KMS-11 (cell line): ENCODE measurements at regions not wholly inside any gene's neighbourhood (a gene's known extent, or its start where the extent isn't known, plus 50 kb on each side); places are given as distances from the start of the nearest gene placed in this dataset.

ENCODE experiments used
- H2AFZ ChIP-seq: fragments of 200-600 bp; sonication (generic); 2 replicates; pipeline ENCODE4 v1.6.1; 2016; ENCODE audit warnings: antibody characterized with exemption, mixed run types, low read depth
- H3K27ac ChIP-seq: fragments of 200-600 bp; sonication (generic); 2 replicates; pipeline ENCODE4 v1.6.1; 2016; ENCODE audit warnings: mild to moderate bottlenecking, mixed run types
- H3K27me3 ChIP-seq: fragments of 200-600 bp; sonication (generic); 2 replicates; pipeline ENCODE4 v1.6.1; 2017; ENCODE audit warnings: mild to moderate bottlenecking, low read depth, mixed run types, moderate library complexity; ENCODE audit not compliant: insufficient read depth
- H3K36me3 ChIP-seq: fragments of 200-600 bp; sonication (generic); 2 replicates; pipeline ENCODE4 v1.6.1; 2017; ENCODE audit warnings: mild to moderate bottlenecking, mixed run types; ENCODE audit not compliant: insufficient read depth
- H3K4me1 ChIP-seq: fragments of 200-600 bp; sonication (generic); 2 replicates; pipeline ENCODE4 v1.6.1; 2016; ENCODE audit warnings: mild to moderate bottlenecking, low read depth, mixed run types; ENCODE audit not compliant: poor library complexity, severe bottlenecking
- H3K4me2 ChIP-seq: fragments of 200-600 bp; sonication (generic); 2 replicates; pipeline ENCODE4 v1.7.0; 2016; ENCODE audit warnings: mild to moderate bottlenecking, mixed run types
- H3K4me3 ChIP-seq: fragments of 200-600 bp; sonication (generic); IDR thresholded peaks from 2 replicates; pipeline ENCODE4 v1.6.1; 2017; ENCODE audit warnings: low read depth, low read length, mixed read lengths; ENCODE audit not compliant: insufficient read depth
- H3K79me2 ChIP-seq: fragments of 200-600 bp; sonication (generic); 2 replicates; pipeline ENCODE4 v1.6.1; 2016; ENCODE audit warnings: low read depth, mixed run types; ENCODE audit not compliant: insufficient read depth
- H3K9ac ChIP-seq: fragments of 200-600 bp; sonication (generic); 2 replicates; pipeline ENCODE4 v1.6.1; 2016; ENCODE audit warnings: mild to moderate bottlenecking, mixed run types
- H4K20me1 ChIP-seq: fragments of 200-600 bp; sonication (generic); 2 replicates; pipeline ENCODE4 v1.6.1; 2016; ENCODE audit warnings: mild to moderate bottlenecking, mixed run types; ENCODE audit not compliant: insufficient read depth
- CTCF ChIP-seq: fragments of 200-600 bp; sonication (generic); conservative IDR thresholded peaks from 2 replicates; pipeline ENCODE4 v1.6.1; 2017; ENCODE audit warnings: low read depth, mild to moderate bottlenecking, antibody characterized with exemption, low read length, moderate library complexity, mixed read lengths

- no peak overlapping the region for H3K9ac ChIP-seq
- no peaks in the 10 kb centered on the region for H3K79me2 ChIP-seq
- H4K20me1 ChIP-seq: no peaks in the 10 kb centered on the region
- no peaks in the 10 kb centered on the region for H3K36me3 ChIP-seq
- no peak overlapping the region for H2AFZ ChIP-seq
- H3K27me3 ChIP-seq: no peaks in the 10 kb centered on the region
- H3K4me3 ChIP-seq: no peak overlapping the region
- H3K27ac ChIP-seq: no peak overlapping the region
- H3K4me2 ChIP-seq: no peak overlapping the region
- no peak for TF ChIP-seq CTCF
- no peaks in the 10 kb centered on the region for H3K4me1 ChIP-seq
Measured at GRCh38 chr13:33735276-33735675, 82.7 kb upstream of the RFC3 start.

- Histone ChIP-seq H3K27ac (no peak overlapping the region), H3K4me3 (no peak overlapping the region), H3K4me2 (no peak overlapping the region), H3K27me3 (no peaks in the 10 kb centered on the region), H3K4me1 (peaks cover 12% of the 10 kb centered on the region), H3K9ac (no peak overlapping the region), H3K79me2 (no peaks in the 10 kb centered on the region), H3K36me3 (no peaks in the 10 kb centered on the region), H4K20me1 (no peaks in the 10 kb centered on the region), H2AFZ (no peak overlapping the region)
- no peak for TF ChIP-seq CTCF
Measured at GRCh38 chr13:33739254-33739653, 78.7 kb upstream of the RFC3 start.

GRCh38 chr13:33740134-33740538 is 77.8 kb upstream of the RFC3 start:
- no peak overlapping the region for H2AFZ ChIP-seq
- H3K27ac ChIP-seq: no peak overlapping the region
- no peak for TF ChIP-seq CTCF
- no peak overlapping the region for H3K9ac ChIP-seq
- no peak overlapping the region for H3K4me3 ChIP-seq
- H3K4me1 ChIP-seq: peaks cover 21% of the 10 kb centered on the region
- no peaks in the 10 kb centered on the region for H3K27me3 ChIP-seq
- no peaks in the 10 kb centered on the region for H3K79me2 ChIP-seq
- H3K4me2 ChIP-seq: no peak overlapping the region
- no peaks in the 10 kb centered on the region for H3K36me3 ChIP-seq
- no peaks in the 10 kb centered on the region for H4K20me1 ChIP-seq

GRCh38 chr13:33742321-33742720 is 75.6 kb upstream of the RFC3 start:
- H3K4me2 ChIP-seq: no peak overlapping the region
- H3K4me3 ChIP-seq: no peak overlapping the region
- H2AFZ ChIP-seq: no peak overlapping the region
- TF ChIP-seq CTCF: no peak
- no peaks in the 10 kb centered on the region for H3K79me2 ChIP-seq
- H3K4me1 ChIP-seq: peaks cover 28% of the 10 kb centered on the region
- no peaks in the 10 kb centered on the region for H4K20me1 ChIP-seq
- no peak overlapping the region for H3K27ac ChIP-seq
- H3K9ac ChIP-seq: no peak overlapping the region
- no peaks in the 10 kb centered on the region for H3K27me3 ChIP-seq
- H3K36me3 ChIP-seq: no peaks in the 10 kb centered on the region
